CD14-positive monocyte (primary cell): ENCODE measurements at regions not wholly inside any gene's neighbourhood (a gene's known extent, or its start where the extent isn't known, plus 50 kb on each side); places are given as distances from the start of the nearest gene placed in this dataset. TPM values are rescaled to one million over a fixed set of nuclear protein-coding genes. Genes with fewer than 3 reads are reported as not detected.
A peak's percentile ranks its signal among the peaks of the same experiment; 100 is the strongest.

Experiments used
- DNase-seq, 3 donors: peaks; one replicate each; pipeline ENCODE4 v3.0.0-alpha.2; 2011 to 2022
- H2AFZ ChIP-seq: 2 replicates; pipeline ENCODE4 v1.6.0; 2012; ENCODE audit warnings: mild to moderate bottlenecking, low read depth, low read length, inconsistent platforms; ENCODE audit not compliant: insufficient read depth, poor library complexity, severe bottlenecking
- H3K27ac ChIP-seq, 2 donors: 1 replicate in 1 of 2; 2 replicates in 1 of 2; pipeline ENCODE4 v1.5.1; 2012 to 2013; ENCODE audit warnings: low read length in 2 of 2, control low read depth in 1 of 2, inconsistent platforms in 1 of 2, low read depth in 1 of 2, mild to moderate bottlenecking in 1 of 2
- H3K27me3 ChIP-seq, 2 donors: one replicate each; pipeline versions ENCODE4 v1.6.0 to v1.6.1; 2011 to 2013; ENCODE audit warnings: low read length in 2 of 2; ENCODE audit not compliant: control insufficient read depth in 2 of 2, insufficient read depth in 2 of 2
- H3K36me3 ChIP-seq, 2 donors: replicated peaks in 1 of 2; 1 replicate in 1 of 2; 2 replicates in 1 of 2; pipeline versions ENCODE4 v1.5.1 to v1.6.1; 2012 to 2013; ENCODE audit warnings: low read length in 2 of 2, control low read depth in 1 of 2, inconsistent platforms in 1 of 2, mild to moderate bottlenecking in 1 of 2; ENCODE audit not compliant: insufficient read depth in 2 of 2, control insufficient read depth in 1 of 2
- H3K4me1 ChIP-seq, 2 donors: 1 replicate in 1 of 2; 2 replicates in 1 of 2; pipeline versions ENCODE4 v1.5.1 to v1.6.1; 2012 to 2013; ENCODE audit warnings: low read length in 2 of 2, control low read depth in 1 of 2, inconsistent platforms in 1 of 2, mild to moderate bottlenecking in 1 of 2, moderate library complexity in 1 of 2; ENCODE audit not compliant: insufficient read depth in 2 of 2, control insufficient read depth in 1 of 2
- H3K4me2 ChIP-seq: replicated peaks from 2 replicates; pipeline ENCODE3; 2012; ENCODE audit warnings: low read length, moderate library complexity, mild to moderate bottlenecking; ENCODE audit not compliant: poor library complexity, severe bottlenecking; ENCODE audit errors: extremely low read depth
- H3K4me3 ChIP-seq, 3 experiments: fragments of 200-600 bp in 1 of 3; sonication (generic) in 1 of 3; replicated peaks in 1 of 3; 1 replicate in 2 of 3; 2 replicates in 1 of 3; pipeline ENCODE4 v1.5.1; 2011 to 2013; ENCODE audit warnings: low read length in 3 of 3, mild to moderate bottlenecking in 3 of 3, control low read depth in 2 of 3, low read depth in 2 of 3, inconsistent platforms in 1 of 3, moderate library complexity in 1 of 3
- H3K79me2 ChIP-seq: 2 replicates; pipeline ENCODE4 v1.6.0; 2012; ENCODE audit warnings: mild to moderate bottlenecking, control low read depth, inconsistent platforms, low read length, moderate library complexity; ENCODE audit not compliant: insufficient read depth
- H3K9ac ChIP-seq: 2 replicates; pipeline ENCODE4 v1.6.0; 2017; ENCODE audit warnings: low read length, mild to moderate bottlenecking; ENCODE audit not compliant: insufficient read depth, poor library complexity, severe bottlenecking
- H3K9me3 ChIP-seq, 2 donors: replicated peaks in 1 of 2; 1 replicate in 1 of 2; 2 replicates in 1 of 2; pipeline versions ENCODE4 v1.5.1 to v1.6.1; 2012 to 2013; ENCODE audit warnings: low read length in 2 of 2, control low read depth in 1 of 2; ENCODE audit not compliant: control insufficient read depth in 1 of 2, insufficient read depth in 1 of 2
- H4K20me1 ChIP-seq: 2 replicates; pipeline ENCODE4 v1.6.0; 2012; ENCODE audit warnings: mild to moderate bottlenecking, low read length, control low read depth, moderate library complexity; ENCODE audit not compliant: insufficient read depth
- H3K27ac Mint-ChIP-seq, 7 donors: one replicate each; pipeline ENCODE4 v1.8.0; 2020; ENCODE audit warnings: mild to moderate bottlenecking in 7 of 7, mixed read lengths in 7 of 7, moderate library complexity in 6 of 7, inconsistent platforms in 2 of 7
- H3K27me3 Mint-ChIP-seq, 3 donors: one replicate each; pipeline ENCODE4 v1.8.0; 2021 to 2022; ENCODE audit warnings: low read depth in 3 of 3, mild to moderate bottlenecking in 3 of 3, mixed read lengths in 3 of 3, moderate library complexity in 3 of 3, inconsistent platforms in 1 of 3
- H3K36me3 Mint-ChIP-seq, 2 donors: one replicate each; pipeline ENCODE4 v1.8.0; 2020; ENCODE audit warnings: mixed read lengths in 2 of 2, inconsistent platforms in 1 of 2, mild to moderate bottlenecking in 1 of 2
- H3K4me1 Mint-ChIP-seq: one replicate; pipeline ENCODE4 v1.8.0; 2020; ENCODE audit warnings: mild to moderate bottlenecking, mixed read lengths
- H3K4me3 Mint-ChIP-seq, 2 donors: one replicate each; pipeline ENCODE4 v1.8.0; 2020; ENCODE audit warnings: mild to moderate bottlenecking in 2 of 2, mixed read lengths in 2 of 2, moderate library complexity in 1 of 2
- H3K9me3 Mint-ChIP-seq, 7 donors: one replicate each; pipeline ENCODE4 v1.8.0; 2020 to 2022; ENCODE audit warnings: mixed read lengths in 7 of 7, mild to moderate bottlenecking in 6 of 7, moderate library complexity in 6 of 7, inconsistent platforms in 2 of 7
- intact Hi-C, 2 donors: fragments of 100-400 bp; cut with micrococcal nuclease; formaldehyde crosslinking; loops; one replicate each; pipeline versions ENCODE4 v1.15.0 to v1.15.1; 2023
- small RNA-seq: library from RNA; depleted of rRNA; stranded (forward); fragments of <200 nt; gene quantifications from one replicate; pipeline ENCODE3, GENCODE V24; 2012; ENCODE audit warnings: low read depth; ENCODE audit not compliant: insufficient read length
- TF ChIP-seq, protein P1 (sequence below): fragments of 200-600 bp; IDR thresholded peaks from one replicate; pipeline ENCODE4 v1.8.0; 2022; ENCODE audit warnings: antibody characterized with exemption, mild to moderate bottlenecking

- TF ChIP-seq, protein P1, sequence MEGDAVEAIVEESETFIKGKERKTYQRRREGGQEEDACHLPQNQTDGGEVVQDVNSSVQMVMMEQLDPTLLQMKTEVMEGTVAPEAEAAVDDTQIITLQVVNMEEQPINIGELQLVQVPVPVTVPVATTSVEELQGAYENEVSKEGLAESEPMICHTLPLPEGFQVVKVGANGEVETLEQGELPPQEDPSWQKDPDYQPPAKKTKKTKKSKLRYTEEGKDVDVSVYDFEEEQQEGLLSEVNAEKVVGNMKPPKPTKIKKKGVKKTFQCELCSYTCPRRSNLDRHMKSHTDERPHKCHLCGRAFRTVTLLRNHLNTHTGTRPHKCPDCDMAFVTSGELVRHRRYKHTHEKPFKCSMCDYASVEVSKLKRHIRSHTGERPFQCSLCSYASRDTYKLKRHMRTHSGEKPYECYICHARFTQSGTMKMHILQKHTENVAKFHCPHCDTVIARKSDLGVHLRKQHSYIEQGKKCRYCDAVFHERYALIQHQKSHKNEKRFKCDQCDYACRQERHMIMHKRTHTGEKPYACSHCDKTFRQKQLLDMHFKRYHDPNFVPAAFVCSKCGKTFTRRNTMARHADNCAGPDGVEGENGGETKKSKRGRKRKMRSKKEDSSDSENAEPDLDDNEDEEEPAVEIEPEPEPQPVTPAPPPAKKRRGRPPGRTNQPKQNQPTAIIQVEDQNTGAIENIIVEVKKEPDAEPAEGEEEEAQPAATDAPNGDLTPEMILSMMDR: no peak
- Histone ChIP-seq H3K9me3 (no peaks in the 10 kb centered on the region), H3K4me1 (no peaks in the 10 kb centered on the region), H3K27me3 (no peaks in the 10 kb centered on the region), H3K36me3 (no peaks in the 10 kb centered on the region), H3K9ac (no peak overlapping the region), H3K4me2 (no peak overlapping the region), H4K20me1 (no peaks in the 10 kb centered on the region), H3K27ac (no peak overlapping the region), H3K4me3 (no peak overlapping the region), H3K79me2 (no peaks in the 10 kb centered on the region), H2AFZ (no peak overlapping the region)
- intact Hi-C loops: no loop called here
- DNase-seq: no peak
- Mint-ChIP-seq H3K36me3 (no peaks in the 10 kb centered on the region), H3K4me3 (no peak overlapping the region), H3K9me3 (peaks cover 0 to 4% (median 0%) of the 10 kb centered on the region in 7 donors), H3K27me3 (no peaks in the 10 kb centered on the region), H3K27ac (no peak overlapping the region), H3K4me1 (no peaks in the 10 kb centered on the region)
These were observed 52.2 kb upstream of the FGF10 start for GRCh38 chr5:44441460-44441859.

DNA sequence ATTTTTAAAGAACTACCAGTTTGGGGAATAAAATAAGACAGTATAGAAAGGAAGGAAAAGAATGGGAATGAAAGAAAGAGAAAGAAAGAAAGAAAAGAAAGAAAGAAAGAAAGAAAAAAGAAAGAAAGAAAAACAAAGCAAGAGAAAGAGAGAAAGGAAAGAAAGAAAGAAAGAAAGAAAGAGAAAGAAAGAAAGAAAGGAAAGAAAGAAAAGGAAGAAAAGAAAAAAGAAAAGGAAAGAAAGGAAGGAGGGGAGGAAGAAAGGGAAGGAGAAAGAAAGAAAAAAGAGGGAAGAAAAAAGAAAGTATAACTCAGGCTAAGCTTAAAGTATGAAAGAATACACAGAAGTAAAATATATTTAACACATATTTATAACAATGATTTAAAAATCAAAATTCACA is 51.0 kb upstream of the FGF10 start:
- Histone ChIP-seq H3K9me3 (no peaks in the 10 kb centered on the region), H3K4me3 (no peak overlapping the region), H3K4me2 (no peak overlapping the region), H2AFZ (no peak overlapping the region), H3K4me1 (no peaks in the 10 kb centered on the region), H3K27me3 (no peaks in the 10 kb centered on the region), H3K79me2 (no peaks in the 10 kb centered on the region), H3K36me3 (no peaks in the 10 kb centered on the region), H3K27ac (no peak overlapping the region), H3K9ac (no peak overlapping the region), H4K20me1 (no peaks in the 10 kb centered on the region)
- Mint-ChIP-seq H3K27me3 (no peaks in the 10 kb centered on the region), H3K27ac (no peak overlapping the region), H3K36me3 (no peaks in the 10 kb centered on the region), H3K4me3 (no peak overlapping the region), H3K4me1 (no peaks in the 10 kb centered on the region), H3K9me3 (peaks cover 0 to 4% (median 0%) of the 10 kb centered on the region in 7 donors)
- intact Hi-C loops: no loop called here
- TF ChIP-seq, protein P1: peak; percentile 11
- DNase-seq: no peak

Small RNA genes in the stretch of these regions (small RNA-seq; reads per million reads assigned to genes)
- gene RN7SL383P: not detected
